UCSD-AML1 (cell line): ENCODE measurements at regions not wholly inside any gene's neighbourhood (a gene's known extent, or its start where the extent isn't known, plus 50 kb on each side); places are given as distances from the start of the nearest gene placed in this dataset.

Experiments used
- DNase-seq: peaks from one replicate; lab custom pipeline; 2025; ENCODE audit not compliant: unreplicated experiment; lab: John Stamatoyannopoulos, UW

DNA sequence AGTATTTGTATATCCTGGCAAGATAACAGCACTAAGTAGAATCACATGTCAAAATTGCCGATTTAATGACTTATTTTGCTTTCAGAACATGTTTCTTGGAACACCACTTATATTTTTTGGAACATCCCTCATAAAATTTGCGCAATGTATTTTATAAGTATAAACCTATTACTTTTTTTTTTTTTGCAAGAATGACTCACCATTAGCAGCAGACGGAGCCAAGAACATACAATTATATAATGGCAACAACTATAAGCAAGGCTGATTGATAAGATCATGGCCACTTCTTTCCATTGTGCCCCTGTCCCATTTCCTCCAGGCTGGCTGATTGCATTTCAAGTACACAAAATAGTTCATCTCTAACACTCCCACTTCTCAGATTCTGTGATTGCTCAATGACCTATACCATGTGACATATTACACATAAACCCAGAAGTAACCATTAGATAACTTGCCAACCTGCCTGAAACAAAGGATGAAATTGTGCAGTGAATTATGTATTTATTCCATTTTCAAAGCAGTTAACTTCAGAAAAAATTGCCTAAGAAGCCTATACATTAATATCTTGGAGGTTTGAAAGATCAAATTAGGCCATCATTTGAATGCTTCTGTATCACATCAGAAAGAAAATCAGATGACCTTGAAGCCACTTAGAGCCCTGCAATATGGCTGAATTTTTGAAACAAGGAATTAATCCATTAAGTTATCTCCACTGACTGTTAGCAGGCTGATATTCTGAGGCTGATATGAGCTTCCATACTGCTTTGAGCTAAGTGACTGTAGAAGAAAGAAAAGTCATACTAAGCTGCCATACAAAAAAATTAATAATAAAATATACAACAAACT is 77.8 kb upstream of the PRMT6 start:
- DNase-seq = no peak

DNA sequence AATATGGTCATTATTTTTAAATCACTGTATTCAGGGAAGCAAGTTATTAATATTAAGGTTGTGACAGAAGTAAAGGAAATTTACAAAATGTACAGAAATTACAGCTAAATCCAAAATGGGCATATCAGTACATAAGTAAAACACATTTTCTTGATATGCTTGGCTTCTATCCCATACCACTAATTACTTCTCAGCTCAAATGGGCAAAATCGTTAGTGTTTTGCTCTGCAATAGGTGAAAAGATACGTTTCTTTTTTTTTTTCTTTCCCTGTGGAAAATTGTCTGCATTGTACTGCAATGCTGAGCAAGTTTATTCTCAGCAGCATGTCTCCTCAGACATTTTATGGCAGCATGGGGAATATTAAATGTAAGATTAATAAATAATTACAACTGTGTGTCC is 77.1 kb upstream of the PRMT6 start:
- no peak for DNase-seq

DNA sequence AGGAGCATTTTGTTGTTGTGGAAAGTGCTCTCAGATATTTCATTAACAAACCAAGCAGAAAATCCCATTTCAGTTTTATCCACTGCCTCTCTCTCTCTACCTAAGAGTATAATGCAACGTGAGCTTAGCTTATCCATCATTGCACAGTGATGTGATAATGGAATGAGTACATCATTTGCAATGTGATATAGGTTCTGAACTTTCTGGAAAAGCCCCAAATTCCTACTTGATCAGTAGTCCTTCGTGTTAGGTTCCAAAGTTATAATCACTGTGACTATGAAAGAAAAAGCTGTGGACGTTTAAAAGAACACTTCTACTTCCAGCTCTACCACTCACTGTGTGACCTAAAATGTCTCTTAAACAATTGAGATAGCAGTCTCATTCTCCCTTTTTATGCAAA is 76.4 kb upstream of the PRMT6 start:
- DNase-seq = no peak

DNA sequence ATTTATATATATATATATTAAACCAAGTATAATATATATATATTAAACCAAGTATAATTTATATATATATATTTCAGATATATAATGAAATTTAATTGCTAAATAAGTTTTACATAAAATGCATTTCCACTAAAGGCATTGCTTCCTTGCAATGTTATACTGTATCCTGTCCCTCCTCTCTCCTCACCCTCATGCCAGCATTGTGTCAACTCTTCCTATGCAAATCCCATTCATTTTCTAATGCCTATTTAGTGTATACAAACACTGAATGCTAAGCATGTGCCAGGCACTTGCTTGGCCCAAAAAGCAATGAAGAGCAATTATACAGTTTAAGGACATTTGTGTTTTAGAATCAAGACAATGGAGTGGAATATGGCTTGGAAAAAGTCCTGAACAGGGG is 71.7 kb upstream of the PRMT6 start:
- no peak for DNase-seq

DNA sequence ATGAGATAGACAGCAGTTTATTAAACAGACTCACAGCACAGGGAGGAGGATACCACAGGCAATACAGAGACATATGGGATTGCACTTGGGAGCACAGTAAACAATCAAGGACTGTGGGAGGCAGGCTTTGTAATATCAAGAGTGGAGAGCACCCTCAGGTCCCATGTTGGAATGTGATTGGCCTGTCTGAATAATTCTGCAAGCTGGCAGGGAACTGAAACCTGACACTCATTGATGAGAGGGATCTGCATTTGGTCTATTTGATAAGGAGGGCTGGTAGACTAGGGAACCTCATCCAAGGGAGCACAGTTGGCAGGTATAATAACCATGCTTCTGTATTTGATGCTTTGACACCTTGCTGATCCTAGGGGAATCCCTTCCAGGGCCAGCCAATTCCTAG is 69.9 kb upstream of the PRMT6 start:
- DNase-seq = no peak

DNA sequence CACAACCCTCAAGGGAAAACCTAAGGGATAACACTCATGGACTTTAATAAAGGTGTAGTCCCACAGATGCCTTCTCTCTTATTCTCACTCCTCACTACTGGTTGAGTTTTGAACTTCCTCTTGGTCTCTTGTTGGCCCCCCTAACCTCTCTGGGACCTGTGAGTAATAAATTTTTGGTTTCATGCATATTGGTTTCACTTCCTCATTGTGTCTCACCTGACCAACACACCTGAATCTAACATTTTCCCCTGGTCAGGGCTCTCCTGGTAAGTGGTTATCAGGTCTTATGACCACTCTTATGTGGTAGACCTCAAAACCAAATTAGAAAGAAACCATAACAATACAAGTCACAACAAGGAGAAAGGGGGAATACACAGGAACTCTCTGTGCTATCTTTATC is 60.5 kb upstream of the PRMT6 start:
- DNase-seq = no peak

DNA sequence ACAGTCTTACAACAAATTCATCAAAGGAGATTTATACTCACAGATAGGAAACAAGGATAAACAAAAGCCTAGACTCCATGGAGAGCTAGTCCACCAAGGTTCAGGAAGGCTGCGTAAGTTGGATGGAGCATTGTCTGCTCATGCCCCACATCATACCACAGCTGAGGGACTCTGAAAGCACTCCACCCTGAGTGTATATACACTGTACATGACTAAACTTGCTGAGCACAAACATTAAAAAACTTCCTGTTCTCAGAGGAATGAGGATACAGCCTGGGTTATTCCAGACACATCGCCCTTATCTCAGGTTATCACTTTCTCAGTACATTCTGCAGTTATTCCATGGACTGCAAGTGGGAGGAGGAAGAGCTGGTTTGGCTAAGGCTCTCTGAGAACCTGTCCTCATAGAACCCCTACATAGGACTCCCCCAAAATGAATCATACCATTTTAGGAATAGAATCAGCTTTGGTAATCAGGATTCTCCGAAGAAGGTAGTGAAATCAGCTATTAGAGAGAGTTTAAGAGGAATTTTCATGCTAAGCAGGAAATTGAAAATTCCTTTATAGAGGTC is 58.0 kb upstream of the PRMT6 start:
- DNase-seq = no peak

DNA sequence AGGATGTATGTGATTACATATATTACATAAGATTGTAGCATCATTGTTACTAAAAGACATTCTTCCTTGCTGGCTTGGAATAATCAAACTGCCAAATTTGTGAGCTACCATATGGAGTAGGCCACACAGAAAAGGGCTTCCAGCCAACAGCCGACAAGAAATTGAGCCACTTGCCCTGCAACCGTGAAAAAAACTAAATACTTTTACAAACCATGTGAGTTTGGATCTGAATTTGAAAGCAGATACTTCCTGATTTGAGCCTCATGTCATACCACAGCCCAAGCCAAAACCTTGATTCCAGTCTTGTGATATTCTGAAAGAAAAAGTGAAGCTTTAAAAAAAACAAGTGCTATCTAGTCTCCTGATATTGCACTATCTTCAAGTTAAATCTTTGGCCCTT is 55.6 kb upstream of the PRMT6 start:
- DNase-seq = no peak

DNA sequence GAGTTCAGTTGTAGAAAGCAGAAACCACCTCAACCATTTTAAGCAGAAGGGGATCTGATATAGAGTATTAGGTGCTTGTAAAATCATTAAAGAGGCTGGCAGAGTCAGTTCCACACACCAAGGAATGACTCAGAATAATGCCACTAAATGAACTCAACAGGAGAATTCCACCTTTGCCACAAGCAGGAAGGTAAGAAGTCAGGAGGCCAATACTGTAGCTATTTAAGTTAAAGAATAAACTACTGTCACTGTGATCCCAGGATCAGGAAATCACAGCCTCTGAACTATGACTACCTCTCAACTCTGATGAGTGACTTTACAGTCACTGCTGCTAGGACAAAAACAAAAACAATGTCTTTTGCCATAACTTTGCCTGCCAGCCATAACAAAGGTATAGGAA is 52.5 kb upstream of the PRMT6 start:
- DNase-seq = no peak

DNA sequence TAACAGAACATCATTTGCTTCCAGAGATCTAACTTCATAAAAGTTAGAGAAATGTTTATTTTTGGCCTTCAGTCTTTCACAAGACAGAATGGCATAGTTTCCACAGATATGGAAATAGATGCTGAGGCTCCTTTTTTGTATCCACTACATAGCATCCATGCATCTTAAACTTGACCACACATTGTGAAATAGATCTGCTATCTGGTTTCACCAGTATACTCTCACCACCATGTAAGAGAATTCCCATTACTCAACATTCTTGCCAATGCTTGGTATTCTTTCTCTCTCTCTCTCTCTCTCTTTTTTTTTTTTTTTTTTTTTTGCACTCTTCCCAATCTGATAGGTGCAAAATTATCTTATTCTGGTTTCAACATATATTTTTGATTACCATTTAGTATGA is 52.1 kb upstream of the PRMT6 start:
- no peak for DNase-seq
